NCI-H446 treated with DMSO at 0.1 percent for 48 hours (cell line): ENCODE measurements at regions not wholly inside any gene's neighbourhood (a gene's known extent, or its start where the extent isn't known, plus 50 kb on each side); places are given as distances from the start of the nearest gene placed in this dataset.
A peak's percentile ranks its signal among the peaks of the same experiment; 100 is the strongest.

Experiments
- DNase-seq: peaks from one replicate; lab custom pipeline; 2025; lab: John Stamatoyannopoulos, UW

DNA sequence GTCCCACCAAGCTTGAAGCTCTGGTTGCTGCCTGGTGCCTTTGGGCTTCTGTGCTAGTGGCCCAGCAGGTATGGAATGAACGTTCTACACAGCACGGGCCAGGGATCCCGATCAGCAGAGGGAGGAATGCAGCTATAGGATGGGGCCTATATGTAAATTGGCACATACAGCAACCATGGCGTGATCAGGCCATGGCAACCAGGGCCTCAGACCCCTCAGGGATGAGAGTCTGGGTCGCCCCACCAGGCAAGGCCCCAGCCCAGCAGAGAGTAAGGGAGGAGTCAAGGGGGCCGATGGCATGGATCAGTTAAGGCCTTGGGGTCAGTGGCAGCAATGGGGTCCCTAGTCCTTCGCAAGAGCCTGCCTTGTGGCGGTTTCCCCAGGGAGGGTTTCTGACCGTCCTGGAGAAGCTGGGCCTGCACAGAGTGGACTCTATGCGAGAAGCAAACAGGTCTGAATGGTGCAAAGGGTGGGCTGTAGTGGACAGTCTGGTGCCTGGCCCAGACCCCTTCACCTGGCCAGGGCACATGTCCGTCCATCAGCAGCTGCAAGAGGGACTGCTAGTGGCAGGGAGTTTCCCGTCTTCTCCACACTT is 98.2 kb upstream of the SLC22A11 start:
- no peak for DNase-seq

DNA sequence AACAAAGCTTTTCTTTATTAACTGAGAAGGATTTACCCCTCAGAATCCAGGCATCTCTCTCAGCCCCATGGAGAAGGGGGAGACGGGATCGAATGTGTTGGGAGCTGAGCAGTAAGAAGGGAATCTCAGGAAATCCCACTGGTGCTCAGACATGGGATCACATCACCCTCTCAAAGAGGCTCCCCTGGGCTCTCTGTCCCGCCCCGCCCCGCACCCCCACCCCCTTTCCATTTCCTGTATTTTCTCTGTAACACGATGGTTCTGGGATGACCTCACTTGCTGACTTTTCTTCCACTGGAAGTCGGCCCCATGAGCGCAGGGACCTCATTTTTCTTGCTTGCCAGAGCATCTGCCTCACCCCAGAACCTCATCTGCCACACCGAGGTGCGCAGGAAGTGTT is 96.7 kb upstream of the SLC22A11 start:
- no peak for DNase-seq

DNA sequence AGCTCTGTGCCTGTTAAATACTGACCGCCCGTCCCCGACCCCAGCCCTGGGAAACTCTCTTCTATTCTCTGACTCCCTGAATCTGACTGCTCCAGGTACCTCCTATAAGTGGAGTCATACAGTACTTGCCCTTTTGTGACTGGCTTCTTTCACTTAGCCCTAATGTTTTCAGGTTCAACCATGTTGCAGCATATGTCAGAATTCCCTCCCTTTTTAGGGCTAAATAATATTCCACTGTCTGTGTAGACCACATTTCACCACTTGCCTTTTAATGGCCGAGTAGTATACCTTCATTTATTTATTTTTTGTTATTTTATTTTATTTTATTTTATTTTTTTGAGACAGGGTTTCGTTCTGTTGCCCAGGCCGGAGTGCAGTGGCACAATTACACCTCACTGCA is 96.1 kb upstream of the SLC22A11 start:
- no peak for DNase-seq

DNA sequence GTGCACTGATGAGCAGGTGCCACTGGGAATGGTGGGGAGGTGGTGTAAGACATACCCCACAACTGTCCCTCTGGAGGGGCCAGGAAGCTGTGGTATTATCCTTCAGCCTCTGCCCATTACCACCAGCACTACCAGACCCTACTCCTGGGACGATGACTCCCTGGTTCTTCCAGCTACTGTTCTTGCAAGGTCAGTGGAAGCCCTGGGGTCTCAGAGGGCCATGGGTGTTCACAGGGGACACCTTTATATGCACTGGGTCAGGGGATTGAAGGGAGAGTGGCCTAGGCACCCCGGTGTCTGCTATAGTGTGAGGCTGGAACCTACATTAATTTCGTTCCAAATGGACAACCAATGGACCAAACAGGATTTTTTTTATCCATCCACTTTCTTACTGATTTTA is 94.7 kb upstream of the SLC22A11 start:
- DNase-seq: no peak

DNA sequence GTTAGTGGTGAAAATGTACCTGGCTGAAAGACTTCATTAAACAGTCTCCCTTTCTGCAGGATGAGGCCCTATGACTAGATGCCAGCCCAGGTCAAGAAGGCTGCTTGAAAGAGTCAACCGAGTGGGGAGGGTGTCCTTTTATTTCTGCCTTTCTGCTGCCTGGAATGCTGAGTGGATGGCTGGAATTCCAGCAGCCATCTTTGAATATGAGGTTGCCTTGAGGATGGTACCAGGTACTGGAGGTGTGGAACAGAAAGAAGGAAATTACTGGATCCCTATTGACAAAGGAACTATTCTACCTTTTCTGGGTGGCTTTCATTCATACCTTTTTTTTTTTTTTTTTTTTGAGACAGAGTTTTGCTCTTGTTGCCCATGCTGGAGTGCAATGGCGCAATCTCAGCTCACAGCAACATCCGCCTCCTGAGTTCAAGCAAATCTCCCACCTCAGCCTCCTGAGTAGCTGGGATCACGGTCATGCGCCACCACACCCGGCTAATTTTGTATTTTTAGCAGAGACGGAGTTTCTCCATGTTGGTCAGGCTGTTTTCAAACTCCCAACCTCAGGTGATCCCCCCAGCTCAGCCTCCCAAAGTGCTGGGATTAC is 89.5 kb upstream of the SLC22A11 start:
- DNase-seq: no peak

DNA sequence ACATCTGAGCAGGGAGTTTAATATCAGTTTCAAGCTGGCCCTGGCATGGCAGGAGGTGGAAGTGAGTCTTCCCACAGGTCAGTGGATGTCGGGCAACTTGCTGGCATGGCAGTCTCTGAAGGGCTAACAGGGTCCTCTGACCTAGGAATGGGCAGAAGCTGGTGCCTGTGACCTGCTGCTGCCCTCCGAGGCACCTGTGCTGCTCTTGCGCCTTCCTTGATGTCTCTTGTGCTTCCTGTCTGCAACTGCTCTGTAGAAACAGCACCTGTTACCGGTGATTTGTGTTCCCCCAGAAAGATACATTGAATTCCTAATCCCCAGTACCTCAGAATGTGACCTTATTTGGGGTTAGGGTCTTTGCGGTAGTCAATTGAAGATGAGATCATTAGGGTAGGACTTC is 86.5 kb upstream of the SLC22A11 start:
- DNase-seq: no peak

DNA sequence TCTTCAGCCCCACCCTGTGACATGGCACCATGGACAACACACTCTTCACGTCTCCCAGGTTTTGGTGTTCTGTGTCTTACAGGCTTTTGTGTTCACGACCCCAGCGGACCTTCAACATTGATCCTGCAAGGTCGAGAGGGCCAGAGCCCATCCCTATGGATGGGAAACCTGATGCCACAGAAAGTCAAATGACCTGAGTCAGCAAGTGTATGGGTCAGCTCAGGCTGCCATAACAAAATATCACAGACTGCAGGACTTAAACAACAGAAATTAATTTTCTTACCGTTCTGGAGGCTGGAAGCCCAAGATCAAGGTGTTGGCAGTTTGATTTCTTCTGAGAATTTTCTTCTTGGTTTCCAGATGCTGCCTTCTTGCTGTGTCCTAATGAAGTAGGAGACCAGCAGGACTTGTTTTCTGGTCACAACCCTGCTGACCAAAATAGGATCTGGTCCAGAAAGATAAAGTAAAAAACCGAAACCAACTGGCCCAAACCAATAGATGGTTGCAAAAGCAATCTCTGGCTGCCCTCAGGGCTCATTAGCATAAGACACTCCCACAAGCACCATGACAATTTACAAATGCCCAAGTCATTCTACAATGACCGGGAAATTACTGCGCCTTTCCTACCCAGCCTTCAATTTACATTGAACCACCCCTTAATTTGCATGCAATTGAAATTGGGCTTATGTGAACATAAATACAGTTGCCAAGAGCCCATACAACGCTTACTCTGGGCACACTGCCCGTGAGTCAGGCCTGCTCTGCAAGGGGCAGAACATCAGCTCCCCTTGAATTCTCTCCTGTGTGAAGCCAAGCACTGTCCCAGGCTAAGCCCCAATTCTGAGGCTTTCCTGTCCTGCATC is 82.9 kb upstream of the SLC22A11 start:
- DNase-seq: peak; percentile 13

DNA sequence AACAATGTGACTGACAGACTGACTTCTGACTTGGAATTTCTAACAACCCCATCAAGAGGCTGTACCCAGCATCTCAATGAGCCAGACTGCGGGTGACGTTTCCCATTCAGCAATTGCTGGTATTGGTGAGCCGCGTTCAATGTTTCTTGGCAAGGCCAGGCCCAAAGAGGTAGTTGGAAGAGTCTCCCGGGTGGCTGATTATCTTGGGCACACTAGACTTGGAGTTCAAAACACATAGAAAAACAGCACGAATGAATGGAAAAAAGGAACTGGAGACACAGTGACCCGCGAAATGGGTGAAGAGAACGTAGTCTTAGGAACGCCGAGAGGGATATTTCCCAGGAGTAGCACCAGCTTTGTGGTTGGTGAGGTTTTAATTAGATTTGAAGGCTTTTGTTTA is 81.1 kb upstream of the SLC22A11 start:
- DNase-seq: no peak

DNA sequence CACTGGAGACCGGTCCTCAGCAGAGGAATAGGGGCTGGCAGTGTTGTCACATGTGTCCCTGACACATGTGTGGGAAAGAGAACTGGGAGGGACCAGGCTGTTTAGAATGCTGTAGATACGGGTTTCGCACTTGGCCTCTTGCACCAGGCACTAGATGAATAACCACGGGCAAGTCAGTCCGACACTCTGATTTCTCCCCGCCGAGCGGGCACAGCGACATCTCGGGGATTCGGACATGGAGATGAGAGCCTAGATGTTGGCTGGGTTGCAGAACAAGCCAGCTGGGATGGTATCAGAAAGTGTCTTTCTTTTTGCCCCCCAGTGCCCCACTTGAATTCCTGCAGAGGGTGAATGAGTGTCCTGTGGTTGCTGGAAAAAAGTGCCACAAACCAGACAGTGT is 80.6 kb upstream of the SLC22A11 start:
- no peak for DNase-seq

DNA sequence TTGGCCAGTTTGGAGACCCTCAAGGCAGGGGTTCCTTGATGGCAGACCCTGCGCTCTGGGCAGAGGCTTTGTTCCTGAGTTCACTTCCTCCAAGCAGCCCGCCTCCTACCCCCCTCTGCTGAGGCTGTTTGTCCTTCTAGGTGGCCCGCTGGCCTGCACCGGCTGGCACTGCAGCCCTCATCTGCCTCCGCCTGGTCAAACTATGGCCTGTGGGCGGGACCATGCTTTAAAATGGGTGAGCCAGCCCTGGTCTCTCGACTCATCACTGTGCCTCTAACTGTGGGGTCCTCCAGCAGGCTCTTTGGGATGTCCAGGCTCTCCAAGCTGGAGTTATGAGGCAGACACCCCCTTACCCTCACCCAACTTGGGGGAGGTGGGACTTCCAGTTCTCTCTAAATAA is 78.9 kb upstream of the SLC22A11 start:
- DNase-seq: no peak

DNA sequence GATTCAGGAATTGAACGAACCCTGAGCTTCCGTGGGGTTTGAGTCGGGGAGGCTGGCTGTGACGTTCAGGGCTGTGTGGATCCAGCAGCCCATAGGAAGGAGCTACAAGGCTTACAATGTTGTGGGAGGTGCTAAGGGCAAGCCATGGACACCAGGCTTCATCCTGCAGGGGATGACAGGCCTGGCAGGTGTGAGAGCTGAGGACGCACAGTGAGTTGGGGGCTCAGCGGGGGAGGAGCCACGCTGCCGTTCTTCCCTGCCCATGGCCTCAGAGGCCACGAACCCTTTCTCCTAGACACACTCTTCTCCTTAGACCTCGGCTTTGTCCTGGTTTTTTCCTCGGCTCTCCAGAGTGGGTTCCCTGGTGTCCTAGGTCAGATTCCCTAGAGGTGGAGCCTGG is 78.1 kb upstream of the SLC22A11 start:
- DNase-seq: no peak

DNA sequence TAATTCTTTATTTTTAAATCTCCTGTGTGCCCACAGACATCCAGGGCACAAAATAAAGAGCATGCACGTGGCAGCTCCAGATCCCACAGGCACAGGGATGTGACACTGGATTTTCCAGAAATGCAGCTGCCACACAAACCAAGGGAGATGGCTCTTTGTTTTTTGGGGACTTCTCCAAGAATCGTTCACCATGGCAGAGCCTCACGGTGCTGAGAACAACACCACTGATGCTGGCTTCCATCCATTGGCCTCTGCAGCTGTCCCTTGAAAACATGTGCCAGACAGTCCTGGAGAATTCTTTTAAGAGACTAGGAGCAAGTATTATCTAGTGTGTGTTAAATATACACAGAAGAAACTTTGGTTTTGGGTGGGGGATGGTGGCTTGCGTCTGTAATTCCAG is 73.2 kb upstream of the SLC22A11 start:
- DNase-seq: peak; percentile 3

DNA sequence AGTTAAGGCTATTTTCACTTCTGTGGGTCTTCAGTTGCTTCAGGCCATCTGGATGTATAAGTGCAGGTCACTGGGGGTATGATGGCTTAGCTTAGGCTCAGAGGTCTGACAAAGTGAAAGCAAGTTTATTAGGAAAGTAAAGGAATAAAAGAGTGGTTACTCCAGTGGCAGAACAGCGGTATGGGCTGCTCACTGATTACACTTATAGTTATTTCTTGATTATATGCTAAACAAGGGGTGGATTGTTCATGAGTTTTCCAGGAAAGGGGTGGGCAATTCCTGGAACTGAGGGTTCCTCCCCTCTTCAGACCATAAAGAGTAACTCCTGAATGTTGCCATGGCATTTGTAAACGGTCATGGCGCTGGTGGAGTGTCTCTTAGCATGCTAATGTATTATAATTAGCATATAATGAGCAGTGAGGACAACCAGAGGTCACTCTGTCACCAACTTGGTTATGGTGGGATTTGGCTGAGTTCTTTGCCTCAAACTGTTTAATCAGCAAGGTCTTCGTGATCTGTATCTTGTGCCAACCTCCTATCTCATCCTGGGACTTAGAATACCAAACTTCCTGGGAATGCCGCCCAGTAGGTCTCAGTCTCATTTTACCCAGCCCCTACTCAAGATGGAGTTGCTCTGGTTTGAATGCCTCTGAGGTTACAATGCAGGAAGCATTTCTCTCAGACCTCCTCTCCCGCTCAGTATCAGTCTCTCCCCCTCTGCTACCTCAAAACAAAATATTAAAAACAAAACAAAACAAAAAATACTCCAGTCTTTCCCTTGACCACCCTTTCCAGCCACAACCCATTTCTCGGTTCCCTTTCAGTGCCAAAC is 71.3 kb upstream of the SLC22A11 start:
- no peak for DNase-seq

DNA sequence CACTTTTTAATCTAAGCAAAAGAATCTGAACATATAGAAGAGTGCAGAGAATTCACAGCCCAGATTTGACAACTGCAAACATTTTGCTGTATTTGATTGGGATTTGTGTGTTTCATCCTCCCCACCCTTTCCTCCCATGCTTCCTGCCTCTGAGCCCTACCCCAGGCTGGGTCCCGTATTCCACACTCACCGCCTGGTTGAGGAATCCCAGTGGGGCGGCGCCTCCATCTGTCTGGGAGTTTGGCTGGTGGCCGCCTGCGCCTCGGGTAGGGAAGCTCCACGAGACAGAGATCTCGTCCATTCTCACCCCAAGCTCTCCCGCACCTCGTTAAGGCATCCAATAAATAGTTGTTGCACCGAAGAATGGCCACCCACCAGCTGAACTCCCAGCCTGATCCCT is 70.7 kb upstream of the SLC22A11 start:
- no peak for DNase-seq

DNA sequence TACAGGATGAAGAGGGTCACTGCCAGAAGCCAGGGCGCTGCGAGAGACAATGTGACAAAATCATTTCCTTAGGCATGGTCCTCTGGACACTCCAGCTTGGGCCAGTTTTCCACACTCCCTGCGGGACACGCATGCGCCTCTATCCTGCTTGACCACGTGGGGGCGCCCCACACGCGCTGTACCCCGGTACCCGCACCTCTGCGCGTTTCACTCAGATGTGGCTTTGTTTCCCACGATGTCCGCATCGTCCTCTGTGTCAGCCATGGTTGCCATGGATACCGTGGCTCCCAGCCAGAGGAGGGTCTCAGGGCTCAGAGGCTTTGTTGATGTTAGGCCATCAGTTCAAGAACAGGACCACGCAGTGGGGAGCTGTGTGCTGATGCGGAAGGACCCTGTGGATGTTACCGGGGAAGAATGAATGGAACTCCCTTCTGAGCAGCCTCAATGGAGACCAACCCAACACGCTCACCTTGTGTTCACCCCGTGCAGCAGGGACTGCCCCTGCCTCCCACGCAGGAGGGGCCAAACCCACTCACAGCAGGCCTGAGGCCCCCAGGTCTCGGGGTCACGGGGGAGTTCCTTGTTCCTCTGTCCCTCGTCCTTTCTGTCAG is 65.8 kb upstream of the SLC22A11 start:
- DNase-seq: no peak

DNA sequence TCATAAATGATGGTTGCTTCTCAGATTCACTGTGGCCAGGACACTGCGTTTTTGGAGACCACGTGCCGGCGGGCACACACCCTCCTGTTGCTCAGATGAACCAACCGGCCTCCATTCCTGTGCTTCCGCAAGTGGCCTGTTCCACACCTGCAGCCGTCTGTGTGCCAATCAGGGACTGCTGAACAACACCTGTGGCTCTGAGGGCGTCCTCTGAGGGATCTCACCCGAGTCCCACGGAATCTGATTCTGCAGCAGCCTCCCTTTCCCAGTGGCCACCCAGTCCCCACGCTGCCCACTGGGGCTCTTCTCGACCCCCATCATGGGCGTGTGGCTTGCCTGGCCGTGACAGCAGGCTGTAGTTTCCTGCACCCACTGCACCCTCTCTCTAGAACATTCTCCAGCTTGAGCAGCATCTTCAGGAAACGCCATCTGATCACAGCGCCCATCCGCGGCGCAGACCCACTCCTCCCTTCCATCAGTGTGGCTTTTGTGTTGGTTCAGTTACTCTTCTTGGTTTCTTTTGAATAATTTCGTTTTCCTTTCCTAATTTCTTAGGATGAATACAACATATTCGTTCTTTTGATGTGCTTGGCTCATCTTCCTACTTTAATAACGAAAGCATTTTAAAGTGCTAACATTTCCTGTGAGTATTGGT is 65.1 kb upstream of the SLC22A11 start:
- DNase-seq: no peak

DNA sequence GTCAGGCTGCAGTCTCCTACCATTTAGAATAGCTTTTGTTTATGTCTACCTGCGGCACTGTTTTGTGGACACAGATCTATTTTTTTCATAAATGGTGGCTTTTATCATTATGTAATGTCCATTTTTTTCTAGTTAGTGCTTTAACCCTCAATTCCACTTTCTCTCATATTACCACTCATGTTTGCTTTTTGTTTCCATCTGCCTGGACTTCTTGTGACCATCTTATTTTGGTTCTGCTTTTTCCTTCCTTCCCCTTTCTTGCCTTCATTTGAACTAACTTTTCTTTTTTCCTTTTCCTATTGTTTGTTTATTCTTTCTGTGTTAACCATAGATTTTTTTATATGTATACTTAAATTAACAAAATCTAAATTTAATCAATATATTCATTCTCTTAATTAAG is 63.2 kb upstream of the SLC22A11 start:
- DNase-seq: no peak

DNA sequence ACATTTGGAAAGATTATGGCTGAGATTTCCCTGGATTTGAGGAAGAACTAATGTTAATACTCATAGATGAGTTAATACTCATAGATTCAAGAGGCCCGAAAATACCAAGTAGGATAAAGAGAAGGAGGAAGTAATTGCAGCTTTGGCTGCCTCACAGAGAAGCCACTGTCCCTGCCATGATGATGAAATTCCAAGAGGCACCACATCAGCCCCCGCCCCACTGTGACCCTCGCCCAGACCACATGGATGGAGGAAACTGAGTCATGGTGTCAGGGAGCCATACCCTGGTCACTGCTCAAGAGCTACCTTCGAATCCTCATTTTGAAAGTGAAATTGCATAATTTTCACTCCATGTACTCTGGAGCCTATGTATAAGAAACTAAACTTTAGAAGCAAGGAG is 57.6 kb upstream of the SLC22A11 start:
- no peak for DNase-seq

DNA sequence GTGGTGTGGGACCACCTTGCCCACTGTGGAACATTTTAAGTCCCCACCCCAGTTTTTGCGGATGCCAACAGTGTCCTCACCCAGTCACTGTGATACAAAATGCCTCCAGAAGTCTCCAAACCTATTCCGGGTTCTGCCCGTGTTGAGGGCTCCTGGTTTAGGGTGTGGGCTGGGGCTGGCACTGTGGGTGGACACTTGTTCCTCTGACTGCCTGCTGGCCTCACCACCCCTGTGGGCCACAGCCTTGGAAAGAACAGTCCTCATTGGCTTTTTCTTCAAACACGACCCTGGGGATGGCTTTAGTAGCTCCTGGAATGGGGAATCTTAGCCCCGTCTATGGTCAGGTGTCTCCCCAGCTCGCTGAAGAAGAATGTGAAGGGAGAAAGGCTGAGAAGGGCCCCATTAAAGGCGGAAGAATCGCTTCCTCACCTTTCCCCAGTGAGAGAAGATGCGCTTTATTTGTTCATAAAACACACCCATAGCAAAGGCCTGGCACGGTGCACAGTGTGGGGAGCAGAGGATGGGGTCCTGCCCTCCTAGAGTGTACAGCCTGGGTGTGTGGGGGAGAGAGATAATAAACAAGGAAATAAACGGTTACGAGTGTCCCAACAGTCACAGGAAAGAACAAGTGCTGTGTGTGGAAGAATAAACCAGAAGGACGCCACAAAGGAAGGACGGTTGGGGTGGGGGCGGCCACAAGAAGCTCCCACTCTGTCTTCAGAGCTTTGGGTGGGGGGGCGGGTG is 56.3 kb upstream of the SLC22A11 start:
- no peak for DNase-seq

DNA sequence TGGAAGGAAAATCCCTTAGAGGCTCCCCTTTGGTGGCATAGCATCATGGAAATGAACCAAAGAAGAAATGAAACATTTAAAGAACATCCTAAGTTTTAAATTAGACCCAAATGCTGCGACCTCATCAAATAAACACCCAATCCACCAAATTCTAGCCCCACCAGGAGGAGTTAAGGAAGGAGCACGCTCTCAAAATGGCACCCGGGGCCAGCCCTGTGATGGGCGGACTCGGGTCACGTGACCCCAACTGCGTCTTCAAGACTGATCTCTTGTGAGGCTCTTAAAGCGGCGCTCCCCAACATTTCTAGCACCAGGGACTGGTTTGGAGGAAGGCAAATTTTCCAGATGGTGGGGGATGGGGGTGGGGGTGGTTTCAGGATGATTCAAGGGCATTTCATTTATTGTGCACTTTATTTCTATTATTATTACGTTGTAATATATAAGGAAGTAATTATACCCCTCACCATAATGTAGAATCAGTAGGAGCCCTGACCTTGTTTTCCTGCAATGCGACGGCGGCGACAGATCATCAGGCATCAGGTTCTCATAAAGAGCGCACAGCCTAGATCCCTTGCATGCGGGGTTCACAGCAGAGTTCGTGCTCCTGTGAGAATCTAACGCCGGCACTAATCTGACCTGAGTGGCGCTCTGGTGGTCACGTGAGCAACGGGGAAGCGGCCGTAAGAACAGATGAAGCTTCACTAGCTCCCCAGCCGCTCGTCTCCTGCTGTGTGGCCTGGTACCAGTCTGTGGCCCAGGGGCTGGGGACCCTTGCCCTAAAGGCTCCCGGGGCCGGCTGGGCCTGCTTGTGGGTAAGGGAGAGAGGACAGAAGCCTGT is 55.3 kb upstream of the SLC22A11 start:
- DNase-seq: no peak
